ENCODE measurements at regions not wholly inside any gene's neighbourhood (a gene's known extent, or its start where the extent isn't known, plus 50 kb on each side); places are given as distances from the start of the nearest gene placed in this dataset.
A peak's percentile ranks its signal among the peaks of the same experiment; 100 is the strongest.

DNA sequence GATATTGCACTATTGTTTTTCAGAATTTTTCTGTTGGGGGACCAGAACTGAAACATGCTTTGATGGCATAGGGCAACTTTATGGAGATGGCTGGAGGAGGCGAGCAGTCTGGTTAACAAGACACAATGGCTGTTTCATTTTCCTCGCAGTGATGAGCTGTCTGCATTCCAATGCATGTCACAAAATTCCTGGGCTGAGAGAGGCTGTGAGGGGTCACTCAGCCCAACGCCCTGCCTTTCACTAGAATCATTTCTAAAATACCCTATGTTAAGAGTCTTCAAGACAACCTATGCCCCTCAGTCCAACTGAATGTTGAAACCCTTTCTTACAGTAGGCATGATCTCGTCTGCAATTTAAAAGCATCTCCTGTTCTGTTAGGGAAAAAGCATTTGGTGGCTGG is 1090.0 kb downstream of the BCL11A start:
- peak; percentile 28 for FAIRE-seq

More for the DNA sequence above, 1090.0 kb downstream of the BCL11A start:
- H3K36me3 ChIP-seq (ENCODE audit: control insufficient read depth in 2 of 4, insufficient read depth in 4 of 4, low read length in 3 of 4), result no peaks in the 10 kb centered on the region
- no peak overlapping the region for H3K27ac ChIP-seq (ENCODE audit: low read depth, low read length)
- H3K79me1 ChIP-seq (ENCODE audit: low read depth, low read length), result no peaks in the 10 kb centered on the region
- H3K79me2 ChIP-seq (ENCODE audit: control insufficient read depth in 1 of 2, insufficient read depth in 2 of 2, low read length in 2 of 2), result no peaks in the 10 kb centered on the region
- H3K9me3 ChIP-seq (ENCODE audit: insufficient read depth in 2 of 2, low read depth in 1 of 2, low read length in 1 of 2), result peaks cover 0 to 6% of the 10 kb centered on the region in 2 experiments; a peak in 1 of 4 replicates
- no peak overlapping the region for H4K8ac ChIP-seq (ENCODE audit: extremely low read depth, insufficient read depth, low read length)
- no peak for DNase-seq (ENCODE audit: low read depth in 1 of 2, low spot score in 2 of 2)
- no peaks in the 10 kb centered on the region for H4K20me1 ChIP-seq (replicated peaks in 1 of 2; ENCODE audit: control insufficient read depth in 1 of 2, insufficient read depth in 2 of 2, low read length in 2 of 2)
- no peaks in the 10 kb centered on the region for H3K27me3 ChIP-seq (replicated peaks in 1 of 4; ENCODE audit: control insufficient read depth in 3 of 4, extremely low read depth in 1 of 4, insufficient read depth in 3 of 4, low read length in 3 of 4)
- H3K4me1 ChIP-seq (replicated peaks in 1 of 4; ENCODE audit: control insufficient read depth in 3 of 4, insufficient read depth in 4 of 4, low read length in 3 of 4), result peaks cover 0 to 5% (median 2%) of the 10 kb centered on the region in 4 experiments; a peak in 2 of 7 replicates
- no peak for TF ChIP-seq ZNF274 (IDR thresholded peaks at IDR 0.05; ENCODE audit: borderline replicate concordance, extremely low read depth, low read length)
- TF ChIP-seq TEAD4 (IDR thresholded peaks at IDR 0.05; ENCODE audit: low read depth, low read length), result peak; percentile 91
- no peak for TF ChIP-seq SIX5 (IDR thresholded peaks at IDR 0.05; ENCODE audit: low read depth, low read length)
- 68% methylated on average over 4 of the region's 4 CpGs; no CpG with 5 or more reads in 1 of the 2 experiments for WGBS, 2 experiments (ENCODE audit: extremely low coverage in 1 of 2, insufficient coverage in 1 of 2, insufficient read length in 1 of 2, insufficient replicate concordance in 2 of 2, low coverage in 1 of 2, low lambda C conversion rate in 2 of 2, missing lambda C conversion rate in 1 of 2)
- no peak overlapping the region for H3K23ac ChIP-seq (ENCODE audit: insufficient read length)
- H3K4ac ChIP-seq (replicated peaks; ENCODE audit: insufficient read length, low read depth, low read length), result no peak overlapping the region
- H3K18ac ChIP-seq (ENCODE audit: extremely low read depth, low read length), result no peak overlapping the region
- no peak overlapping the region for H2BK20ac ChIP-seq (ENCODE audit: low read length)
- no peak overlapping the region for H4K91ac ChIP-seq (replicated peaks; ENCODE audit: insufficient read length, low read length)
- POLR2A ChIA-PET (ENCODE audit: partially characterized antibody), result interaction anchor here (0.6 kb wide), 1 partner anchor 10 kb away, joined by 3 read pairs; no protein-coding TSS in a partner anchor
- H3K56ac ChIP-seq (replicated peaks; ENCODE audit: insufficient read length, low read depth, low read length), result no peak overlapping the region
- H3K9ac ChIP-seq (replicated peaks in 1 of 4; ENCODE audit: extremely low read depth in 1 of 4, low read depth in 3 of 4, low read length in 3 of 4), result no peak overlapping the region
- H2AK5ac ChIP-seq (ENCODE audit: low read depth, low read length), result no peak overlapping the region
- no peak overlapping the region for H2BK120ac ChIP-seq (replicated peaks; ENCODE audit: low read depth, low read length)
- no peak overlapping the region for H2BK12ac ChIP-seq (ENCODE audit: low read depth, low read length)
- CTCF ChIA-PET (ENCODE audit: partially characterized antibody), result interaction anchor here (0.7 to 1.5 kb wide), 3 partner anchors 16 to 122 kb away, joined by 3 to 5 read pairs (median 4); no protein-coding TSS in a partner anchor
- H2BK15ac ChIP-seq (ENCODE audit: low read length), result no peak overlapping the region
- no peak overlapping the region for H3K4me2 ChIP-seq (ENCODE audit: insufficient read depth in 1 of 2, low read depth in 2 of 2, low read length in 2 of 2)
- no peaks in the 10 kb centered on the region for H3K23me2 ChIP-seq (ENCODE audit: low read depth, low read length)
- H4K5ac ChIP-seq (ENCODE audit: insufficient read length, low read depth, low read length), result no peak overlapping the region
- no peak overlapping the region for H2AFZ ChIP-seq (ENCODE audit: low read length)
- no peak overlapping the region for H2BK5ac ChIP-seq (ENCODE audit: low read depth, low read length)
- H3K4me3 ChIP-seq (ENCODE audit: extremely low read depth in 1 of 4, insufficient read depth in 2 of 4, low read depth in 3 of 4, low read length in 4 of 4), result no peak overlapping the region; a peak in 1 of 8 replicates
- no peak overlapping the region for H3K14ac ChIP-seq (ENCODE audit: insufficient read length)
